SU-DHL-6 (cell line): ENCODE measurements at regions not wholly inside any gene's neighbourhood (a gene's known extent, or its start where the extent isn't known, plus 50 kb on each side); places are given as distances from the start of the nearest gene placed in this dataset.

Experiments
- H2AFZ ChIP-seq: fragments of 200-600 bp; sonication (generic); 2 replicates; pipeline ENCODE4 v1.6.1; 2014; ENCODE audit warnings: low read depth, mild to moderate bottlenecking, moderate library complexity, mixed read lengths, antibody characterized with exemption, low read length; ENCODE audit not compliant: severe bottlenecking
- H3F3A ChIP-seq: fragments of 200-600 bp; shearing (Covaris generic); 2 replicates; pipeline ENCODE4 v1.6.0; 2016; ENCODE audit warnings: antibody characterized with exemption, mild to moderate bottlenecking; ENCODE audit not compliant: insufficient read depth
- H3K27ac ChIP-seq: fragments of 200-600 bp; sonication (generic); 2 replicates; pipeline ENCODE4 v1.5.1; 2016; ENCODE audit warnings: low read depth, mild to moderate bottlenecking, low read length, moderate library complexity, mixed read lengths
- H3K27me3 ChIP-seq: fragments of 200-600 bp; sonication (generic), shearing (Covaris generic); 2 replicates; pipeline ENCODE4 v1.6.0; 2014; ENCODE audit warnings: mild to moderate bottlenecking, low read length
- H3K36me3 ChIP-seq: fragments of 200-600 bp; sonication (generic); 2 replicates; pipeline ENCODE4 v1.6.1; 2014; ENCODE audit warnings: mild to moderate bottlenecking, low read length, mixed read lengths
- H3K4me2 ChIP-seq: fragments of 300-600, 200-600 bp; shearing (Covaris generic), sonication (generic); 2 replicates; pipeline ENCODE4 v1.6.0; 2014; ENCODE audit warnings: low read length, low read depth, mild to moderate bottlenecking; ENCODE audit not compliant: poor library complexity, severe bottlenecking
- H3K4me3 ChIP-seq: fragments of 200-600 bp; sonication (generic); 2 replicates; pipeline ENCODE4 v1.5.1; 2014; ENCODE audit warnings: antibody characterized with exemption, low read length, mild to moderate bottlenecking, mixed read lengths; ENCODE audit not compliant: insufficient read depth, poor library complexity, severe bottlenecking
- H3K79me2 ChIP-seq: fragments of 200-600 bp; sonication (generic); 2 replicates; pipeline ENCODE4 v1.6.1; 2014; ENCODE audit warnings: mild to moderate bottlenecking, low read length, moderate library complexity; ENCODE audit not compliant: insufficient read depth
- H3K9ac ChIP-seq: fragments of 200-600 bp; sonication (generic); 2 replicates; pipeline ENCODE4 v1.7.0; 2014; ENCODE audit warnings: mild to moderate bottlenecking, low read length
- H3K9me2 ChIP-seq: fragments of 200-600 bp; sonication (generic); replicated peaks from 2 replicates; pipeline ENCODE4 v1.6.1; 2014; ENCODE audit warnings: low read length; ENCODE audit not compliant: insufficient read depth
- H3K9me3 ChIP-seq: fragments of 200-600 bp; sonication (generic); 2 replicates; pipeline ENCODE4 v1.6.1; 2014; ENCODE audit warnings: low read length, mixed read lengths; ENCODE audit not compliant: insufficient read depth
- H4K20me1 ChIP-seq: fragments of 200-600 bp; sonication (generic); 2 replicates; pipeline ENCODE4 v1.6.1; 2014; ENCODE audit warnings: low read depth, mild to moderate bottlenecking, antibody characterized with exemption, low read length, moderate library complexity, mixed read lengths
- EZH2phosphoT487 ChIP-seq: fragments of 200-600 bp; sonication (generic), shearing (Covaris generic); conservative IDR thresholded peaks from 2 replicates; pipeline ENCODE4 v1.6.1; 2018; ENCODE audit warnings: mild to moderate bottlenecking, antibody characterized with exemption, low read length, moderate library complexity, mixed read lengths
- TF ChIP-seq, protein P1 (sequence below): fragments of 200-600 bp; sonication (generic); IDR thresholded peaks from one replicate; pipeline ENCODE4 v1.5.1; 2017; ENCODE audit warnings: antibody characterized with exemption, mild to moderate bottlenecking, low read length, moderate library complexity; ENCODE audit not compliant: insufficient read depth, poor library complexity, severe bottlenecking

GRCh38 chr5:105503950-105504349, 1941.4 kb upstream of the NUDT12 start:
- H3K79me2 ChIP-seq: no peaks in the 10 kb centered on the region
- H3K9me2 ChIP-seq: no peaks in the 10 kb centered on the region
- no peaks in the 10 kb centered on the region for H3K27me3 ChIP-seq
- no peak overlapping the region for H3K4me3 ChIP-seq
- H3K9me3 ChIP-seq: no peaks in the 10 kb centered on the region
- TF ChIP-seq EZH2phosphoT487: no peak
- TF ChIP-seq, protein P1, sequence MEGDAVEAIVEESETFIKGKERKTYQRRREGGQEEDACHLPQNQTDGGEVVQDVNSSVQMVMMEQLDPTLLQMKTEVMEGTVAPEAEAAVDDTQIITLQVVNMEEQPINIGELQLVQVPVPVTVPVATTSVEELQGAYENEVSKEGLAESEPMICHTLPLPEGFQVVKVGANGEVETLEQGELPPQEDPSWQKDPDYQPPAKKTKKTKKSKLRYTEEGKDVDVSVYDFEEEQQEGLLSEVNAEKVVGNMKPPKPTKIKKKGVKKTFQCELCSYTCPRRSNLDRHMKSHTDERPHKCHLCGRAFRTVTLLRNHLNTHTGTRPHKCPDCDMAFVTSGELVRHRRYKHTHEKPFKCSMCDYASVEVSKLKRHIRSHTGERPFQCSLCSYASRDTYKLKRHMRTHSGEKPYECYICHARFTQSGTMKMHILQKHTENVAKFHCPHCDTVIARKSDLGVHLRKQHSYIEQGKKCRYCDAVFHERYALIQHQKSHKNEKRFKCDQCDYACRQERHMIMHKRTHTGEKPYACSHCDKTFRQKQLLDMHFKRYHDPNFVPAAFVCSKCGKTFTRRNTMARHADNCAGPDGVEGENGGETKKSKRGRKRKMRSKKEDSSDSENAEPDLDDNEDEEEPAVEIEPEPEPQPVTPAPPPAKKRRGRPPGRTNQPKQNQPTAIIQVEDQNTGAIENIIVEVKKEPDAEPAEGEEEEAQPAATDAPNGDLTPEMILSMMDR: no peak
- no peaks in the 10 kb centered on the region for H3K36me3 ChIP-seq
- H4K20me1 ChIP-seq: no peaks in the 10 kb centered on the region
- no peak overlapping the region for H3K27ac ChIP-seq
- no peak overlapping the region for H3K4me2 ChIP-seq
- H3K9ac ChIP-seq: no peak overlapping the region
- no peaks in the 10 kb centered on the region for H3F3A ChIP-seq
- H2AFZ ChIP-seq: no peak overlapping the region

- no peaks in the 10 kb centered on the region for H3K36me3 ChIP-seq
- H3K9ac ChIP-seq: no peak overlapping the region
- H3K27me3 ChIP-seq: no peaks in the 10 kb centered on the region
Measured at GRCh38 chr5:105501315-105501714, 1938.7 kb upstream of the NUDT12 start.

GRCh38 chr5:105475401-105475800, 1912.8 kb upstream of the NUDT12 start:
- H3K27ac ChIP-seq: no peak overlapping the region
- no peaks in the 10 kb centered on the region for H3K79me2 ChIP-seq
- TF ChIP-seq, protein P1: no peak
- no peak for TF ChIP-seq EZH2phosphoT487
- H3K9me2 ChIP-seq: no peaks in the 10 kb centered on the region
- no peaks in the 10 kb centered on the region for H3K9me3 ChIP-seq
- no peaks in the 10 kb centered on the region for H3F3A ChIP-seq
- H3K27me3 ChIP-seq: no peaks in the 10 kb centered on the region
- H4K20me1 ChIP-seq: no peaks in the 10 kb centered on the region
- H3K4me3 ChIP-seq: no peak overlapping the region
- no peak overlapping the region for H3K4me2 ChIP-seq
- H2AFZ ChIP-seq: no peak overlapping the region
- no peak overlapping the region for H3K9ac ChIP-seq
- no peaks in the 10 kb centered on the region for H3K36me3 ChIP-seq

More at GRCh38 chr5:105501315-105501714, 1938.7 kb upstream of the NUDT12 start:
- Histone ChIP-seq H2AFZ (no peak overlapping the region), H3K27ac (no peak overlapping the region), H3K4me2 (no peak overlapping the region), H3K79me2 (no peaks in the 10 kb centered on the region), H3K9me2 (no peaks in the 10 kb centered on the region), H3F3A (no peaks in the 10 kb centered on the region), H3K4me3 (no peak overlapping the region), H3K9me3 (no peaks in the 10 kb centered on the region), H4K20me1 (no peaks in the 10 kb centered on the region)
- no peak for TF ChIP-seq EZH2phosphoT487
- TF ChIP-seq, protein P1: no peak

- Histone ChIP-seq H3K4me3 (no peak overlapping the region), H4K20me1 (no peaks in the 10 kb centered on the region), H3K36me3 (no peaks in the 10 kb centered on the region), H3K4me2 (no peak overlapping the region), H3F3A (no peaks in the 10 kb centered on the region), H3K79me2 (no peaks in the 10 kb centered on the region), H3K9me3 (peaks cover 23% of the 10 kb centered on the region; the same call in 1 of the 2 replicates), H3K27ac (no peak overlapping the region), H3K9ac (no peak overlapping the region), H2AFZ (no peak overlapping the region), H3K27me3 (no peaks in the 10 kb centered on the region), H3K9me2 (no peaks in the 10 kb centered on the region)
- TF ChIP-seq EZH2phosphoT487: no peak
- TF ChIP-seq, protein P1: no peak
Measured at GRCh38 chr5:105462377-105462776, 1899.8 kb upstream of the NUDT12 start.
